H1 (cell line): ENCODE measurements at regions not wholly inside any gene's neighbourhood (a gene's known extent, or its start where the extent isn't known, plus 50 kb on each side); places are given as distances from the start of the nearest gene placed in this dataset.

ENCODE experiments used
- CBX5 ChIP-seq: fragments of 300-800, 300-1000 bp; sonication (generic); IDR thresholded peaks from 2 replicates; pipeline ENCODE4 v1.7.1; 2016; ENCODE audit warnings: antibody characterized with exemption, low read length, low read depth
- CTBP2 ChIP-seq: IDR thresholded peaks from 2 replicates; pipeline ENCODE4 v1.7.0; 2011; ENCODE audit warnings: borderline replicate concordance, mild to moderate bottlenecking, moderate library complexity, mixed read lengths, low read length; ENCODE audit not compliant: insufficient read depth, insufficient read length
- NRF1 ChIP-seq: IDR thresholded peaks from 2 replicates; pipeline ENCODE4 v1.6.1; 2011; ENCODE audit warnings: mild to moderate bottlenecking, low read depth, low read length, improper control_type of control experiment
- POU5F1 ChIP-seq: IDR thresholded peaks from 2 replicates; pipeline ENCODE4 v1.6.1; 2011; ENCODE audit warnings: low read depth, mild to moderate bottlenecking, low read length, moderate library complexity
- RFX5 ChIP-seq: IDR thresholded peaks from 2 replicates; pipeline ENCODE4 v1.6.1; 2011; ENCODE audit warnings: low read depth, low read length, improper control_type of control experiment, borderline replicate concordance
- SUZ12 ChIP-seq: fragments of 200-600 bp; sonication (generic); IDR thresholded peaks from 2 replicates; pipeline ENCODE4 v1.6.1; 2012; ENCODE audit warnings: mild to moderate bottlenecking, inconsistent platforms, low read length, moderate library complexity, mixed read lengths
- TF ChIP-seq, protein P1 (sequence below): fragments of 300-600 bp; sonication (generic); IDR thresholded peaks from 2 replicates; pipeline ENCODE4 v1.7.1; 2012; ENCODE audit warnings: low read length, moderate library complexity, mild to moderate bottlenecking, inconsistent platforms; ENCODE audit not compliant: insufficient replicate concordance

DNA sequence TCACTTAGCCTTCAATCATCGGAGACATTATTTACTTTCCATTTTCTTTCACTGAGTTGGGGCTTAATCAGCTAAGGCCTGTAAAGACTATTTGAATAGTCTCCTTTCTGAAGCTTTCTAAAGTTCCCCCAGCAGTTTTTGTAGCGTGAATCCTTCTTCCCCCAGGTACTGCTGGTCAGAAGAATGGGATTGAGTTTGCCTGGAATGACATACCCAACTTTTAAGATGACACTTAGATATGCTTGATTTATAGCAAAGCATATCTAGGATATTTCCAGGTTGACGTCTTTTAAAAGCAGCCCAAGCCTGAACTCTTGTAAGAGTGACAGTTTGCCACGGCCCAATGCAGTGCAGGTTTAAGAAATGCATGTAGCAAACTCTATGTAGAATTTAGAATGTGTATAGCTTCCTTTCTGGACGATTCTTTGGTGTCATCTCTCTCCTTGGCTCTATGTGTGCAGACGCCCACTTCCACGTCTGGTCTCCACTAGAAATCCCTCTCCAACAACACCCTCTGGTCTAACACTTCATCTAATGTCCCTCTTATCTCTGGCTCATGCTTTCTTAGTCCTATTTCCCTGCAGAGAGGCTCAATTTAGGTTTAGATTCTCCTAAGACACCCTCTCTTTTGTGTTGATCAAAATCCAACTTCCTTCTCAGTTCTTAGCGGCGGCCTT, 175.0 kb upstream of the CYRIA start (continued):
- TF ChIP-seq RFX5, result no peak
- no peak for TF ChIP-seq POU5F1
- TF ChIP-seq CBX5, result no peak
- no peak for TF ChIP-seq NRF1
- TF ChIP-seq, protein P1, sequence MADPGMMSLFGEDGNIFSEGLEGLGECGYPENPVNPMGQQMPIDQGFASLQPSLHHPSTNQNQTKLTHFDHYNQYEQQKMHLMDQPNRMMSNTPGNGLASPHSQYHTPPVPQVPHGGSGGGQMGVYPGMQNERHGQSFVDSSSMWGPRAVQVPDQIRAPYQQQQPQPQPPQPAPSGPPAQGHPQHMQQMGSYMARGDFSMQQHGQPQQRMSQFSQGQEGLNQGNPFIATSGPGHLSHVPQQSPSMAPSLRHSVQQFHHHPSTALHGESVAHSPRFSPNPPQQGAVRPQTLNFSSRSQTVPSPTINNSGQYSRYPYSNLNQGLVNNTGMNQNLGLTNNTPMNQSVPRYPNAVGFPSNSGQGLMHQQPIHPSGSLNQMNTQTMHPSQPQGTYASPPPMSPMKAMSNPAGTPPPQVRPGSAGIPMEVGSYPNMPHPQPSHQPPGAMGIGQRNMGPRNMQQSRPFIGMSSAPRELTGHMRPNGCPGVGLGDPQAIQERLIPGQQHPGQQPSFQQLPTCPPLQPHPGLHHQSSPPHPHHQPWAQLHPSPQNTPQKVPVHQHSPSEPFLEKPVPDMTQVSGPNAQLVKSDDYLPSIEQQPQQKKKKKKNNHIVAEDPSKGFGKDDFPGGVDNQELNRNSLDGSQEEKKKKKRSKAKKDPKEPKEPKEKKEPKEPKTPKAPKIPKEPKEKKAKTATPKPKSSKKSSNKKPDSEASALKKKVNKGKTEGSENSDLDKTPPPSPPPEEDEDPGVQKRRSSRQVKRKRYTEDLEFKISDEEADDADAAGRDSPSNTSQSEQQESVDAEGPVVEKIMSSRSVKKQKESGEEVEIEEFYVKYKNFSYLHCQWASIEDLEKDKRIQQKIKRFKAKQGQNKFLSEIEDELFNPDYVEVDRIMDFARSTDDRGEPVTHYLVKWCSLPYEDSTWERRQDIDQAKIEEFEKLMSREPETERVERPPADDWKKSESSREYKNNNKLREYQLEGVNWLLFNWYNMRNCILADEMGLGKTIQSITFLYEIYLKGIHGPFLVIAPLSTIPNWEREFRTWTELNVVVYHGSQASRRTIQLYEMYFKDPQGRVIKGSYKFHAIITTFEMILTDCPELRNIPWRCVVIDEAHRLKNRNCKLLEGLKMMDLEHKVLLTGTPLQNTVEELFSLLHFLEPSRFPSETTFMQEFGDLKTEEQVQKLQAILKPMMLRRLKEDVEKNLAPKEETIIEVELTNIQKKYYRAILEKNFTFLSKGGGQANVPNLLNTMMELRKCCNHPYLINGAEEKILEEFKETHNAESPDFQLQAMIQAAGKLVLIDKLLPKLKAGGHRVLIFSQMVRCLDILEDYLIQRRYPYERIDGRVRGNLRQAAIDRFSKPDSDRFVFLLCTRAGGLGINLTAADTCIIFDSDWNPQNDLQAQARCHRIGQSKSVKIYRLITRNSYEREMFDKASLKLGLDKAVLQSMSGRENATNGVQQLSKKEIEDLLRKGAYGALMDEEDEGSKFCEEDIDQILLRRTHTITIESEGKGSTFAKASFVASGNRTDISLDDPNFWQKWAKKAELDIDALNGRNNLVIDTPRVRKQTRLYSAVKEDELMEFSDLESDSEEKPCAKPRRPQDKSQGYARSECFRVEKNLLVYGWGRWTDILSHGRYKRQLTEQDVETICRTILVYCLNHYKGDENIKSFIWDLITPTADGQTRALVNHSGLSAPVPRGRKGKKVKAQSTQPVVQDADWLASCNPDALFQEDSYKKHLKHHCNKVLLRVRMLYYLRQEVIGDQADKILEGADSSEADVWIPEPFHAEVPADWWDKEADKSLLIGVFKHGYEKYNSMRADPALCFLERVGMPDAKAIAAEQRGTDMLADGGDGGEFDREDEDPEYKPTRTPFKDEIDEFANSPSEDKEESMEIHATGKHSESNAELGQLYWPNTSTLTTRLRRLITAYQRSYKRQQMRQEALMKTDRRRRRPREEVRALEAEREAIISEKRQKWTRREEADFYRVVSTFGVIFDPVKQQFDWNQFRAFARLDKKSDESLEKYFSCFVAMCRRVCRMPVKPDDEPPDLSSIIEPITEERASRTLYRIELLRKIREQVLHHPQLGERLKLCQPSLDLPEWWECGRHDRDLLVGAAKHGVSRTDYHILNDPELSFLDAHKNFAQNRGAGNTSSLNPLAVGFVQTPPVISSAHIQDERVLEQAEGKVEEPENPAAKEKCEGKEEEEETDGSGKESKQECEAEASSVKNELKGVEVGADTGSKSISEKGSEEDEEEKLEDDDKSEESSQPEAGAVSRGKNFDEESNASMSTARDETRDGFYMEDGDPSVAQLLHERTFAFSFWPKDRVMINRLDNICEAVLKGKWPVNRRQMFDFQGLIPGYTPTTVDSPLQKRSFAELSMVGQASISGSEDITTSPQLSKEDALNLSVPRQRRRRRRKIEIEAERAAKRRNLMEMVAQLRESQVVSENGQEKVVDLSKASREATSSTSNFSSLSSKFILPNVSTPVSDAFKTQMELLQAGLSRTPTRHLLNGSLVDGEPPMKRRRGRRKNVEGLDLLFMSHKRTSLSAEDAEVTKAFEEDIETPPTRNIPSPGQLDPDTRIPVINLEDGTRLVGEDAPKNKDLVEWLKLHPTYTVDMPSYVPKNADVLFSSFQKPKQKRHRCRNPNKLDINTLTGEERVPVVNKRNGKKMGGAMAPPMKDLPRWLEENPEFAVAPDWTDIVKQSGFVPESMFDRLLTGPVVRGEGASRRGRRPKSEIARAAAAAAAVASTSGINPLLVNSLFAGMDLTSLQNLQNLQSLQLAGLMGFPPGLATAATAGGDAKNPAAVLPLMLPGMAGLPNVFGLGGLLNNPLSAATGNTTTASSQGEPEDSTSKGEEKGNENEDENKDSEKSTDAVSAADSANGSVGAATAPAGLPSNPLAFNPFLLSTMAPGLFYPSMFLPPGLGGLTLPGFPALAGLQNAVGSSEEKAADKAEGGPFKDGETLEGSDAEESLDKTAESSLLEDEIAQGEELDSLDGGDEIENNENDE, result no peak
- TF ChIP-seq SUZ12, result no peak
- TF ChIP-seq CTBP2, result no peak
